Stimulated activated CD4-positive, alpha-beta T cell treated with anti-CD3 and anti-CD28 coated beads, Interleukin-1b, Interleukin-23, amount 100 ng/mL, for 48 hours (primary cell): ENCODE measurements at regions not wholly inside any gene's neighbourhood (a gene's known extent, or its start where the extent isn't known, plus 50 kb on each side); places are given as distances from the start of the nearest gene placed in this dataset.
"Not testable (repeated sequence)": the region's sequence is repeated elsewhere in the genome, so short reads cannot be mapped to it uniquely, and the experiment has no call there.

Experiments
- DNase-seq: peaks from one replicate; pipeline ENCODE4 v3.0.0-alpha.2; 2020

GRCh38 chr10:109633846-109634245 is 289.5 kb downstream of the XPNPEP1 start:
- DNase-seq, result no peak

DNA sequence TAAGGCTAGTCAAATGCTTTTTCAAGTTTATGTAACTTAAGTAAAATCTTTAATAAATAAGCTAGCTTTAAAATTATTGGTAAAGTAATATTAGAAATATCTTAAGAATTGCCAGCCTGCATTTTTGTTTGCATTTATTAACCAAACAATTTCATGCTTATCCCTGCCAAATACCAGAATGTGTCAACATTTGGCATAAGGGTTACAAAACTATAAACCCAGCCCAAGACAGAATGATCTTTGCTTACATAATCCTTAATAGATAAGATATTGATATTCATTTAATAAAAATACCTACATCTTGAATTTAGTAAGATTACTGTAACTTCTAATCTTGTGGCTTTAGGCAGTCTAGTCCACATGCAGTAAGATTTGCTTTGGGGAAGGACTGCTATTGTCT is 290.3 kb downstream of the XPNPEP1 start:
- not testable (repeated sequence) for DNase-seq

- no peak for DNase-seq
These were observed 298.4 kb downstream of the XPNPEP1 start for GRCh38 chr10:109624939-109625338.

DNA sequence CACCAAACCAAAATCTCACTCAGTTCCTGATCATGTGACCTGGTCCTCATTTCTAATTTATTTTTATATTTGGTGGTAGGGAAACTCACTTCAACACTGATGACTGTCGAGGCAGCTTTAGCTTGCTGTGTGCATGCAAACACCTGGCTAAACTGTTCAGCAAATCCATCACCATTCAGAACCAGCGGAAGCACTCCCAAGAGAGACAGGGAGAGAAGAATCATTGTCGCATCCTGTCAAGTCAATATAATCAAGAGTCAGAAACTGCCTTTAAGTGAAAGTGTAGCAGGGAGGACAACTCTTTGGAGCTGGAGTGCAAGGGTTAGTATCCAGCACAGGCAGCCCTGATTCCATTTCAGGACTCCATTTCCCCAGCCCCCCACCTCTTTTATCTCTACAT is 300.7 kb downstream of the XPNPEP1 start:
- no peak for DNase-seq

GRCh38 chr10:109620396-109620795 is 302.9 kb downstream of the XPNPEP1 start:
- DNase-seq, result no peak

DNA sequence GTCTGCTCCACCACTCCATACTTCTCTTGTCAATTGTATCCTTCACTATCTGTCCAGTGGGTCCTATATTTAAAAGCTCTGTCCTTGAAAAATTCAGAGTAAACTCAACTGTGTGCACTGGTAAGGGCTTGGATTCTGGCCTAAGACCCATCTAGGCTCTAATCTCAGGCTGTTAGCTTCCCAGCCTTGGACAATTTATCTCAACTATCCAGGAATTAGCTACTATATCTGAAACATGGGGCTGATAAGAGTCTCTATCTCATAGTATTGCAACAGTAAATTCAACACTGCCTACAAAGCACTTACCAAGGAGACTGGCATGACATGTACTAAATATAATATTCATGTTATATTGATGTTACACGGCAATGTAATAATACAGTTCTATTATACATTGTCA is 303.4 kb downstream of the XPNPEP1 start:
- DNase-seq, result no peak

GRCh38 chr10:109618748-109619147 is 304.6 kb downstream of the XPNPEP1 start:
- DNase-seq, result no peak

DNA sequence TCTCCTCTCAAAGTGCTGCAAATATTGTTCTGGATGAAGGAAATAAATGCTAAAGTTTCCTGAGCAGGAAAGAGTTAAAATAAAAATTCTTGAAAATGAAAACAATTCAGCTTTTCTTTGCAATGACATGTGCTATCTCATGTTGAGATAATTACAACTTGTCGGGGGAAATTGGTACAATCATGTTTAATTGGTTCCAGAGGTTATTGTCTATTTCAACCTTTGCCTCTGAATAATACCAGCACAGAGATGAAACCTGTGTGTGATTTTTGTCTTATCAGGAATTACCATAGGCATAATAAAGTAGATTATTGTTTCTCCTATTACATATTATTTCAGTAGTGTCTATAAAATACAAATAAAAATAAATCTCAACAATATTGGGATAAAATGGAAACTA is 305.0 kb downstream of the XPNPEP1 start:
- DNase-seq, result no peak

GRCh38 chr10:109616359-109616980 is 306.8 kb downstream of the XPNPEP1 start:
- no peak for DNase-seq

DNA sequence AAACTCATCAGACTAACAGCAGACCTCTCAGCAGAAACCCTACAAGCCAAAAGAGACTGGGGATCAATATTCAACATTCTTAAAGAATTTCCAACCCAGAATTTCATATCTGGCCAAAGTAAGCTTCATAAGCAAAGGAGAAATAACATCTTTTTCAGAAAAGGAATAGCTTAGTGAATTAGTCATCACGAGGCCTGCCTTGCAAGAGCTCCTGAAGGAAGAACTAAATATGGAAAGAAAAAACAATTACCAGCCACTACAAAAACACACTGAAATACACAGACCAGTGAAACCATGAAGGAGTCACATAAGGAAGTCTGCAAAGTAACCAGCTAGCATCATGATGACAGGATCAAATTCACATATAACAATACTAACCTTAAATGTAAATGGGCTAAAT is 328.0 kb downstream of the XPNPEP1 start:
- not testable (repeated sequence) for DNase-seq

DNA sequence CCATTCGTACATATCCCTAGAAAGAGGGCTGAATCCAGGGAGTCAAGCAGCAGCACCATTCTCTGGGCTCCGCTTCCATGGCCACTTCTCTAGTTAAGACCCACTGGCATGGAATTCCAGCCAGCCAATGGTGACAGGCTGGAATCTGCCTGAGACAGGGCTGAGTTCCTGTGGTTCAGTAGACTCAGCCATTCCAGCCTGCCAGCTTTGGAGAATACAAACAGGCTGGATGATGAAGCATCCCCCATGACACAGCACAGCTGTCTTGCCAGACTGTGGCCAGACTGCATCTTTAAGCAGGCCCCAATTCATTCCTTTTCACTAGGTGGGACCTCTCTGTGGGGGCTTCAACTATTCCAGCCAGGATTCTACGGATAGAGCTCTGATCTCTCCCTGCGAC is 329.6 kb downstream of the XPNPEP1 start:
- no peak for DNase-seq

DNA sequence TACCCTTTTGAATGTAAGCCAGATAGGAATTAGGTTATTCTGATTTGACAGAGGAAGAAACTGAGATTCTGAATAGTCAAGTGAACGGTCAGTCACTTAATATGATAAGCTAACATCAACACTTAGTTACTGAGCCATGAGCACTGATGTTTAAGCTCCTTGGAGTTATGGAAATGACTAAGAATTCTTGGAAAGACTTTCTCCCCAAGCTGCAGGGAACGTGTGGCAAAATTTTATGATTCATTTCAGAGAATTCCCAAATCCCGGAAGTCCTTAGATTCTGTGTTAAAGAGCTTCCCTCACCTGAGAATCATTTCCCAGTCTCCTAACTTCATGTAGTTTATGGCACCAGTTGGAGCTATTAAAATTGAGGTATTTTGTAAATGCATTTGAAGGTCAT is 330.9 kb downstream of the XPNPEP1 start:
- DNase-seq, result no peak

- DNase-seq, result no peak
These were observed 331.7 kb downstream of the XPNPEP1 start for GRCh38 chr10:109591601-109592000.

GRCh38 chr10:109588259-109588658 is 335.1 kb downstream of the XPNPEP1 start:
- no peak for DNase-seq

DNA sequence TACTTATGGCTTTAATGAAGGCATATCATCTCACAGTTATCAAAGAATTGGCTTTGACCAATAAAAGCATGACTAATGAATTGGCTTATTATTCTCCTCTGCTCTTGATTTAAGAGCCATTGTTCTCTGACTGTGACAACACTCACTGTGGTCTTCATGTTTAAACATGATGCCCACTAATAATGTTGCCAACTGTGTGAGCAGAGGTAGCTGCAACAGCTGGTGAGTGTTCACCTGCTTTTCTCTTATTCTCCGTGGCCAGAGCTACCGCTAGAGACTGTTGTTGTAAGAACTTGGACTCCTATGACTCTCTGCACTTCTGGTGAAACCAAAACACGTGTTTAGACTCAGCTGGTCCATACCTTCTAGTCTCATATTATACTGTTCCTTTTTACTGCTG is 335.9 kb downstream of the XPNPEP1 start:
- DNase-seq, result no peak

DNA sequence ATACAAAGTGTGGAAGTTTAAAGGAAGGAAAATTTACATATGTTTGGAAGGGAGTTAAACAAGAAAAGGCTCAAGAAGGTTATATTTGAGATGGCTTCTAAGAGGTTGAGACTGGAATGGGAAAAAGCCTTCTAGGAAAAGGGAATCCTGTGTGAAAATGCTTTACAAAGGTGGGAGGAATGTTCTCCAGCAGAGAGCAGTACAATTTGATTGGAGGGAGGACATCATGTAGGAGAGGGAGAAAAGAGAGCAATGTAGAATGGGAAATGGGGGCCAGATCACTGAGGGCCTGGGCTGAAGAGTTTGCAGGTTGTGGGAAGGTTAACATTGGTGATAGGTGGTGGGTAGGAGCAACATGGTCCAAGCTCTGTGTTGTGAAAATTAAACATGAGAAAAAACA is 366.9 kb downstream of the XPNPEP1 start:
- no peak for DNase-seq

- DNase-seq, result not testable (repeated sequence)
These were observed 381.2 kb downstream of the XPNPEP1 start for GRCh38 chr10:109542050-109542603.

- DNase-seq, result no peak
These were observed 389.1 kb downstream of the XPNPEP1 start for GRCh38 chr10:109534193-109534592.

DNA sequence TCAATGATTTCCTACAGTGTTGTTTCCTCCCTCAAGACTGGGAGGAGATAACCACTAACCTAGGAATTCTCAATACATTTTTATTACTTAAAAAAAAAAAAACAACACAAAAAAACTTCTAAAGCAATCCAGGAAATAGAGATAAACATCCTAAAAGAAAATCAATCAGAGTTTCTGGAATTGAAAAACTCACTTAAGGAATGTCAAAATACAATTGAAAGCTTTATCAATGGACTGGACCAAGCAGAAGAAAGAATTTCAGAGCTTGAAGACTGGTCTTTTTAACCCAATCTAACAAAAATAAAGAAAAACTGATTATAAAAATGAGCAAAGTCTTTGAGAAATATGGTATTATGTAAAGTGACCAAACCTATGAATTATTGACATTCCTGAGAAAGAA is 394.1 kb downstream of the XPNPEP1 start:
- no peak for DNase-seq

- DNase-seq, result no peak
These were observed 405.6 kb downstream of the XPNPEP1 start for GRCh38 chr10:109517748-109518147.

- no peak for DNase-seq
These were observed 418.9 kb downstream of the XPNPEP1 start for GRCh38 chr10:109504401-109504800.

- DNase-seq, result no peak
These were observed 435.6 kb downstream of the XPNPEP1 start for GRCh38 chr10:109487691-109488090.

- DNase-seq, result no peak
These were observed 442.5 kb downstream of the XPNPEP1 start for GRCh38 chr10:109480836-109481235.

DNA sequence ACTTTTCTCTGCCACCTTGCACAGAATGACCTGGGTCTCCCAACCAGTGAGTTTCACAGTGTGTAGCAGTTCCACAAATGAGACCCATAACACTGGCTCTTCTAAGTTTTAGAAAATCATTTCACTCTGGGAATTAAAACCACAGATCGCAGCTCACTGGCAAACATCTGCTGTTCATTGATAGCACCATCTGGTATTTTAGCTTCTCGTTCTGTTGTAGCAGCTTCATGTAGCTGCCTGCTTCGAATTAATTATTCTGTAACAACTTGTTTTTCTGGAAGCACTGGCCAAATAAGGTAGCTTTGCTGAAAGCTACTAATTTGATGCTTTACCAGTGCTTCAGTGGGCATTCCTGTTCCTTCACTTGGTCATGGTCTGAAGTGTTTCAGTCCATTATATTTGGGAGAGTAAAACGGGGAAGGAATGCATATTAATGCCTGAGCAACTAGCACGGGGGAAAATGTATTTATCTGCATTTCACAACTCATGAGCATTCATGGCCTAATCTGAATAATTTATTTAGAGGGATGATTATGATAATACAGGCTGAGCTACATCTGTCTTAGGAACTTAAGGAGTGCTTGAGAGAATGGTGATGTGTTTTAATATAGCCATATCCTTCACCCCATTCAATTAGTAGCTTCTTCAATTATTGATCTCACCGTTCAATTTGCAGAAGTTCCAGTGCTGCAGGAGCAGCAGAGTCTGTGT is 447.4 kb downstream of the XPNPEP1 start:
- DNase-seq, result no peak

DNA sequence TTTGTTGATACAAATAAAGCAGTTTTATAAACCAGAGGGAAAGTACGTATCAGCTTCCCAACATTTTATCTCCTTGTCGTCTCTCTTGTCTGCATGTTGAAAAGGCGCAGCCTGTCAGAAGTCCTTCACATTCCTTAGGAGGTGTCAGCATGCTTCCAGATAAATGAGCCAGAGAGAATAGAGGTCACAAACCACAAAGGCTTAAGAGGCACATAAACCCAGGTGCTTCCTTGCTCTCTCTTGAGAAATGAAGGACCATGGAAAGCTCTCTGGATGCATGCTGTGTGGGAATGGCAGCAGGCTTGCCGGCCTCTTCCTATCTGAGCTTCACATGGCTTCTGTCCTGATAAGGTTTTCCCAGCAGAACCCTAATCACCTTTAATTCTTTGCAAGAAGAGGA is 448.5 kb downstream of the XPNPEP1 start:
- DNase-seq, result no peak
